Bronchial epithelial cell (primary cell): ENCODE measurements at regions not wholly inside any gene's neighbourhood (a gene's known extent, or its start where the extent isn't known, plus 50 kb on each side); places are given as distances from the start of the nearest gene placed in this dataset.

ENCODE experiments used
- DNase-seq: peaks from one replicate; pipeline ENCODE4 v3.0.0-alpha.2; 2010; ENCODE audit warnings: low read depth
- FAIRE-seq: peaks from 2 replicates; lab custom pipeline; 2011; peaks lifted over from hg19 to GRCh38; lab: Jason Lieb, UNC
- H3K27me3 ChIP-seq: 2 replicates; pipeline ENCODE4 v1.5.1; 2011; ENCODE audit warnings: low read length; ENCODE audit not compliant: control insufficient read depth, insufficient read depth
- H3K36me3 ChIP-seq: 2 replicates; pipeline ENCODE4 v1.5.1; 2011; ENCODE audit warnings: low read length; ENCODE audit not compliant: control insufficient read depth, insufficient read depth
- H3K4me3 ChIP-seq: 2 replicates; pipeline ENCODE4 v1.5.1; 2011; ENCODE audit warnings: mild to moderate bottlenecking, low read depth, low read length, control low read depth
- TF ChIP-seq, protein P1 (sequence below): IDR thresholded peaks from 2 replicates; pipeline ENCODE4 v1.5.1; 2011; ENCODE audit warnings: mild to moderate bottlenecking, moderate library complexity, low read length, control low read depth, inconsistent platforms; ENCODE audit not compliant: insufficient read depth, severe bottlenecking

DNA sequence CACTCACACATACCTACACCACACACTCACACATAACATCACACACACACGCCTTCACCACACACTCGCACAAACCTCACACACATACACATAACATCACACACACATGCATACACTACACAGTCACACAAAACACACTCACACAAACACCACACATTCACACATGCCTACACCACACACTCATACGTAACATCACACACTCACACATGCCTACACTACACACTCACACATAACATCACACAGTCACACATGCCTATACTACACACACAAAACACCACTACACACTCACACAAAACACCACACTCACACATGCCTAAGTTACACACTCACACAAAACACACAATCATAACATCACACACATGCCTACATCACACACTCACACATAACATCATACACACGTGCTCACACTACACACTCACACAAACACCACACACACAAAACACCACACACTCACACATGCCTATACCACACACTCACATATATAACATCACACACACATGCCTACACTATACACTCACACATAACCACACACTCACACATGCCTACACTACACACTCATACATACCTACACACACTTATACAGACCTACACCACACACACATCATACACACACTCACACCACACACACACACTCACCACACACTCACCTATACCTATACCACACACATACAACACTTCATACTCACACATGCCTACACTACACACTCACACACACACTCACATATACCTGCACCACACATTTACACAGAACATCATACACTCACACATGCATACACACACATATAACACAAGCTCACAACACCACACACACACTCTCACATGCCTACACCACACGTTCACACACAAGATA, 383.5 kb downstream of the C6orf118 start:
- FAIRE-seq (no peak), DNase-seq (no peak)
- H3K4me3 ChIP-seq: no peak overlapping the region
- TF ChIP-seq, protein P1, sequence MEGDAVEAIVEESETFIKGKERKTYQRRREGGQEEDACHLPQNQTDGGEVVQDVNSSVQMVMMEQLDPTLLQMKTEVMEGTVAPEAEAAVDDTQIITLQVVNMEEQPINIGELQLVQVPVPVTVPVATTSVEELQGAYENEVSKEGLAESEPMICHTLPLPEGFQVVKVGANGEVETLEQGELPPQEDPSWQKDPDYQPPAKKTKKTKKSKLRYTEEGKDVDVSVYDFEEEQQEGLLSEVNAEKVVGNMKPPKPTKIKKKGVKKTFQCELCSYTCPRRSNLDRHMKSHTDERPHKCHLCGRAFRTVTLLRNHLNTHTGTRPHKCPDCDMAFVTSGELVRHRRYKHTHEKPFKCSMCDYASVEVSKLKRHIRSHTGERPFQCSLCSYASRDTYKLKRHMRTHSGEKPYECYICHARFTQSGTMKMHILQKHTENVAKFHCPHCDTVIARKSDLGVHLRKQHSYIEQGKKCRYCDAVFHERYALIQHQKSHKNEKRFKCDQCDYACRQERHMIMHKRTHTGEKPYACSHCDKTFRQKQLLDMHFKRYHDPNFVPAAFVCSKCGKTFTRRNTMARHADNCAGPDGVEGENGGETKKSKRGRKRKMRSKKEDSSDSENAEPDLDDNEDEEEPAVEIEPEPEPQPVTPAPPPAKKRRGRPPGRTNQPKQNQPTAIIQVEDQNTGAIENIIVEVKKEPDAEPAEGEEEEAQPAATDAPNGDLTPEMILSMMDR: no peak
- no peaks in the 10 kb centered on the region for H3K36me3 ChIP-seq
- no peaks in the 10 kb centered on the region for H3K27me3 ChIP-seq

DNA sequence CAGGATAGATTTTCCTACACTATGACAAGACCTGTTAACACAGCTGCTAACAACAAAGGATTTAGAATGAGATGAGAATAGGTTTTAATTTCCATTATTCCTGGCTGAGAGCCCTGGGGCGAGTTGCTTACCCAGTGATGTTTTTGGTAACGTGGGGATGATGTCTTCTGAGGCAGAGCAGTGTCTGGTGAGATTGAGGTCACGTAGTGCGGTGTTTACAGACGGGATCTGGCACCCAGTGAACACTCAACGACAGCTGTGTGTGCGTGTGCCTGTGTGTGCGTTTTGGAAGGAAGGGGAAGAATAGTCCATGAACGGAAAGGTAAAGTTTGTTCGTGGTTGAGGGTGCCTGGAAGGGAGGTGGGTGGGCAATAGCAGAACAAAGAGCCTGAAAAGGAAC, 384.7 kb downstream of the C6orf118 start:
- FAIRE-seq (peak; percentile 28), DNase-seq (no peak)
- Histone ChIP-seq H3K27me3 (no peaks in the 10 kb centered on the region), H3K36me3 (no peaks in the 10 kb centered on the region), H3K4me3 (no peak overlapping the region)
- TF ChIP-seq, protein P1: no peak

GRCh38 chr6:164917211-164917610, 392.2 kb downstream of the C6orf118 start:
- no peaks in the 10 kb centered on the region for H3K27me3 ChIP-seq
- no peak for FAIRE-seq
- H3K36me3 ChIP-seq: no peaks in the 10 kb centered on the region
- TF ChIP-seq, protein P1: no peak
- no peak overlapping the region for H3K4me3 ChIP-seq
- DNase-seq: no peak

- H3K27me3 ChIP-seq: no peaks in the 10 kb centered on the region
- no peak overlapping the region for H3K4me3 ChIP-seq
- no peak for DNase-seq
- TF ChIP-seq, protein P1: no peak
- no peak for FAIRE-seq
- no peaks in the 10 kb centered on the region for H3K36me3 ChIP-seq
Measured at GRCh38 chr6:164916087-164916486, 393.3 kb downstream of the C6orf118 start.

DNA sequence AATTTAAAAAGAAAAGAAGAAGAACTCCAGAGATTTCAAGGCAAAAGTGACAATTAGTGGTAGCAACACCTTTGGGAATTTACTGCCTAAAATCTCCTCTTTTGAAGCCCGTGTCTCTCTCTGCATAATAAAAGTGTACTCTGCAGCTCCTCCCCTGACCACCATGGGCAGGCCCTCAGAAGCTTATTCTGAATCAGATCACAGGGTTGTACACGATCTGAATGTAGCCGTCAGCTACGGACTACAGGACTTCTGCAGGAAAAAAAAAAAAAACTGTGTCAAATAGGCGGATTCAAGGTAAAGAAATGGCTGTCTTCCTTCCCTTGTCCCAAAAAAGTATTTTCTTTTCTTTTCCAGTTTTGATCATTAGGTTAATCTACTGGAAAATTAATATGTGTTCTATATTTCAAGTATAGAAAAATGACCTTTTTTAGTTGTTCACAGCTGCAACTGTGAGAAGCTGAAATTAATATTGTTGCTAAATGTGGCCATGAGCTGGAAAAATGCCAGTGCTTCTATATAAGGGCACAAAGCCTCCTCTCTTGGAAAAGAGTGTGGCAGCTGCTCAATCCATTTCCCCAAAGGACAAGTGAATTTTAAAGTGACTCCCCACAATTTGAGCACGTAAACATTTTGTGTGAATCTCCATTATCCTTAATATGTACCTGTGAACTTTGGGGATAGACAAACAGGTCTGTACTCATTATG, 397.4 kb downstream of the C6orf118 start:
- no peak overlapping the region for H3K4me3 ChIP-seq
- TF ChIP-seq, protein P1: no peak
- no peaks in the 10 kb centered on the region for H3K36me3 ChIP-seq
- H3K27me3 ChIP-seq: no peaks in the 10 kb centered on the region
- no peak for DNase-seq
- FAIRE-seq: no peak
